Kidney (tissue), 13 donors: ENCODE measurements at regions not wholly inside any gene's neighbourhood (a gene's known extent, or its start where the extent isn't known, plus 50 kb on each side); places are given as distances from the start of the nearest gene placed in this dataset.

ENCODE experiments used
- DNase-seq, 5 donors: peaks; one replicate each; pipeline ENCODE4 v3.0.0-alpha.2; 2013 to 2020
- FAIRE-seq: peaks from 2 replicates; lab custom pipeline; 2012; peaks lifted over from hg19 to GRCh38; lab: Jason Lieb, UNC
- H3K27ac ChIP-seq, 2 donors: one replicate each; pipeline ENCODE4 v1.7.0; 2013; ENCODE audit warnings: low read depth in 2 of 2, low read length in 2 of 2, inconsistent platforms in 1 of 2
- H3K27me3 ChIP-seq: one replicate; pipeline ENCODE4 v1.7.1; 2013; ENCODE audit warnings: low read length, inconsistent platforms; ENCODE audit not compliant: control insufficient read depth, insufficient read depth
- H3K36me3 ChIP-seq, 3 donors: one replicate each; pipeline versions ENCODE4 v1.7.0 to v1.7.1; 2013; ENCODE audit warnings: low read length in 3 of 3, control low read depth in 1 of 3, inconsistent platforms in 1 of 3; ENCODE audit not compliant: insufficient read depth in 3 of 3, control insufficient read depth in 2 of 3
- H3K4me1 ChIP-seq, 3 donors: one replicate each; pipeline versions ENCODE4 v1.7.0 to v1.7.1; 2013; ENCODE audit warnings: low read length in 3 of 3, inconsistent platforms in 1 of 3, low read depth in 1 of 3; ENCODE audit not compliant: control insufficient read depth in 2 of 3, insufficient read depth in 2 of 3
- H3K4me3 ChIP-seq, 3 donors: one replicate each; pipeline versions ENCODE4 v1.7.0 to v1.8.1; 2013; ENCODE audit warnings: low read length in 3 of 3, control low read depth in 1 of 3, inconsistent platforms in 1 of 3
- H3K9ac ChIP-seq, 3 donors: one replicate each; pipeline versions ENCODE4 v1.7.0 to v1.7.1; 2013; ENCODE audit warnings: low read length in 3 of 3, control low read depth in 1 of 3, inconsistent platforms in 1 of 3
- H3K9me3 ChIP-seq, 3 donors: one replicate each; pipeline versions ENCODE4 v1.7.0 to v1.7.1; 2013; ENCODE audit warnings: low read length in 3 of 3, control low read depth in 1 of 3, inconsistent platforms in 1 of 3; ENCODE audit not compliant: control insufficient read depth in 2 of 3, insufficient read depth in 1 of 3
- intact Hi-C: fragments of 100-400 bp; cut with DNase I; formaldehyde crosslinking; loops from one replicate; pipeline ENCODE4 v1.11.1; 2022
- TF ChIP-seq, protein P1 (sequence below): IDR thresholded peaks from 3 replicates; pipeline ENCODE4 v1.5.1; 2012; ENCODE audit warnings: mild to moderate bottlenecking, moderate library complexity, borderline replicate concordance; ENCODE audit not compliant: insufficient read depth; ENCODE audit errors: extremely low read depth
- donor health status: control.
- donor health status: control.
- donor health status: control.
- donor health status: control.
- donor health status: control.
- donor health status: DM: yes; HTN: yes; CAD: no.
- donor health status: Normal renal cell carcinoma (clear cell type).

- intact Hi-C loops = no loop called here
- TF ChIP-seq, protein P1, sequence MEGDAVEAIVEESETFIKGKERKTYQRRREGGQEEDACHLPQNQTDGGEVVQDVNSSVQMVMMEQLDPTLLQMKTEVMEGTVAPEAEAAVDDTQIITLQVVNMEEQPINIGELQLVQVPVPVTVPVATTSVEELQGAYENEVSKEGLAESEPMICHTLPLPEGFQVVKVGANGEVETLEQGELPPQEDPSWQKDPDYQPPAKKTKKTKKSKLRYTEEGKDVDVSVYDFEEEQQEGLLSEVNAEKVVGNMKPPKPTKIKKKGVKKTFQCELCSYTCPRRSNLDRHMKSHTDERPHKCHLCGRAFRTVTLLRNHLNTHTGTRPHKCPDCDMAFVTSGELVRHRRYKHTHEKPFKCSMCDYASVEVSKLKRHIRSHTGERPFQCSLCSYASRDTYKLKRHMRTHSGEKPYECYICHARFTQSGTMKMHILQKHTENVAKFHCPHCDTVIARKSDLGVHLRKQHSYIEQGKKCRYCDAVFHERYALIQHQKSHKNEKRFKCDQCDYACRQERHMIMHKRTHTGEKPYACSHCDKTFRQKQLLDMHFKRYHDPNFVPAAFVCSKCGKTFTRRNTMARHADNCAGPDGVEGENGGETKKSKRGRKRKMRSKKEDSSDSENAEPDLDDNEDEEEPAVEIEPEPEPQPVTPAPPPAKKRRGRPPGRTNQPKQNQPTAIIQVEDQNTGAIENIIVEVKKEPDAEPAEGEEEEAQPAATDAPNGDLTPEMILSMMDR = no peak
- H3K9ac ChIP-seq = no peak overlapping the region
- H3K9me3 ChIP-seq = no peaks in the 10 kb centered on the region
- H3K27me3 ChIP-seq = no peaks in the 10 kb centered on the region
- no peaks in the 10 kb centered on the region for H3K36me3 ChIP-seq
- no peak overlapping the region for H3K4me3 ChIP-seq
- H3K27ac ChIP-seq = no peak overlapping the region
- no peak for DNase-seq
- H3K4me1 ChIP-seq = peaks cover 0 to 9% (median 0%) of the 10 kb centered on the region in 3 donors
- no peak for FAIRE-seq
Measured at GRCh38 chr11:70606248-70606950, 208.1 kb downstream of the CTTN start.

DNA sequence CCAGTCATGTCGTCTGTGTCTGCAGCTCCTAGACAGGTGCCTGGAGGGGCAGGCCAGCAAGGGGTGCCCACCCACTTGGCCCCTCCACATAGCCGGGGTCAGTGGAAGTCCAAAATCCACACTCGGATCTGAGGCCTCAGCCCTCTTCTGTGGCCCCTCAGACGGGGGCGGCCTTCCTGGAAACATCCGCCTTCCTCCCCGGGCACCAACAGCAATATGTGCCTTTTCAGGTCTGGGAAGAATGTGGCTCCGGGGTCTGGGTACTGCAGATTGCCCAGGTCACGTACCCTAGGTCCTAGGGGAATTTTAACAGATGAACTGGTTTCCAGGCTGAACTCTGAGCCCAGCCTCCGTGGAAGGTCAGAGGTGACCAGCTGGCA lies 208.6 kb downstream of the CTTN start:
- DNase-seq (peak in 1 of 5 donors; percentile 19), FAIRE-seq (no peak)
- no peak overlapping the region for H3K4me3 ChIP-seq
- intact Hi-C loops = no loop called here
- no peaks in the 10 kb centered on the region for H3K9me3 ChIP-seq
- TF ChIP-seq, protein P1 = no peak
- no peaks in the 10 kb centered on the region for H3K27me3 ChIP-seq
- no peaks in the 10 kb centered on the region for H3K36me3 ChIP-seq
- no peak overlapping the region for H3K9ac ChIP-seq
- no peak overlapping the region for H3K27ac ChIP-seq
- H3K4me1 ChIP-seq = peaks cover 0 to 9% (median 0%) of the 10 kb centered on the region in 3 donors

- H3K36me3 ChIP-seq = no peaks in the 10 kb centered on the region
Measured at GRCh38 chr11:70607561-70607960, 209.2 kb downstream of the CTTN start.

More at GRCh38 chr11:70607561-70607960, 209.2 kb downstream of the CTTN start:
- intact Hi-C loops = no loop called here
- H3K4me3 ChIP-seq = no peak overlapping the region
- peaks cover 0 to 9% (median 0%) of the 10 kb centered on the region in 3 donors for H3K4me1 ChIP-seq
- H3K9me3 ChIP-seq = no peaks in the 10 kb centered on the region
- no peak for FAIRE-seq
- TF ChIP-seq, protein P1 = no peak
- peak in 1 of 5 donors; percentile 69 for DNase-seq
- no peak overlapping the region for H3K27ac ChIP-seq
- no peak overlapping the region for H3K9ac ChIP-seq
- no peaks in the 10 kb centered on the region for H3K27me3 ChIP-seq
